ENCODE measurements at regions not wholly inside any gene's neighbourhood (a gene's known extent, or its start where the extent isn't known, plus 50 kb on each side); places are given as distances from the start of the nearest gene placed in this dataset.
"Not testable (repeated sequence)": the region's sequence is repeated elsewhere in the genome, so short reads cannot be mapped to it uniquely, and the experiment has no call there.

GRCh38 chr6:61538801-61539200, 747.2 kb downstream of the KHDRBS2 start:
- no CpG with 5 or more reads among the region's 3 CpGs for WGBS (ENCODE audit: insufficient coverage, insufficient read length)
- DNase-seq (ENCODE audit: low read depth, low spot score) = no peak
- H3K4me3 ChIP-seq (ENCODE audit: low read length) = no peak overlapping the region
- H3K27me3 ChIP-seq (ENCODE audit: control insufficient read depth, insufficient read depth, low read length) = no peaks in the 10 kb centered on the region
- no peaks in the 10 kb centered on the region for H3K36me3 ChIP-seq (ENCODE audit: control insufficient read depth, insufficient read depth, low read length)
- H3K4me1 ChIP-seq (ENCODE audit: control insufficient read depth, insufficient read depth, low read length) = no peaks in the 10 kb centered on the region
- H3K27ac ChIP-seq (ENCODE audit: low read length) = no peak overlapping the region
- H3K9me3 ChIP-seq (ENCODE audit: control insufficient read depth, insufficient read depth, low read length) = no peaks in the 10 kb centered on the region

GRCh38 chr6:61532749-61533148, 753.3 kb downstream of the KHDRBS2 start:
- WGBS (ENCODE audit: insufficient coverage, insufficient read length) = no CpG with 5 or more reads among the region's 2 CpGs
- H3K9me3 ChIP-seq (ENCODE audit: control insufficient read depth, insufficient read depth, low read length) = not testable (repeated sequence)

More at GRCh38 chr6:61532749-61533148, 753.3 kb downstream of the KHDRBS2 start:
- H3K4me3 ChIP-seq (ENCODE audit: low read length); DNase-seq (ENCODE audit: low read depth, low spot score); H3K27ac ChIP-seq (ENCODE audit: low read length); H3K36me3 ChIP-seq (ENCODE audit: control insufficient read depth, insufficient read depth, low read length); H3K27me3 ChIP-seq (ENCODE audit: control insufficient read depth, insufficient read depth, low read length); H3K4me1 ChIP-seq (ENCODE audit: control insufficient read depth, insufficient read depth, low read length): not testable (repeated sequence)

Measured in iPS DF 6.9 (cell line).